ENCODE measurements at regions not wholly inside any gene's neighbourhood (a gene's known extent, or its start where the extent isn't known, plus 50 kb on each side); places are given as distances from the start of the nearest gene placed in this dataset.

- TF ChIP-seq CTCF (conservative IDR thresholded peaks at IDR 0.05; ENCODE audit: low read depth, low read length) (no peak), EZH2 (IDR thresholded peaks at IDR 0.05; ENCODE audit: low read length, unreplicated experiment) (no peak)
Observed at GRCh38 chr10:4456776-4457175, 369.2 kb upstream of the AKR1E2 start.

Data from PC-3 (cell line).